Activated CD4-positive, alpha-beta T cell treated with anti-CD3 and anti-CD28 coated beads, Interleukin-2, amount 50 U/mL, for 24 hours (primary cell): ENCODE measurements at regions not wholly inside any gene's neighbourhood (a gene's known extent, or its start where the extent isn't known, plus 50 kb on each side); places are given as distances from the start of the nearest gene placed in this dataset.
"Not testable (repeated sequence)": the region's sequence is repeated elsewhere in the genome, so short reads cannot be mapped to it uniquely, and the experiment has no call there.

Experiments used
- DNase-seq, 2 donors: peaks; one replicate each; pipeline ENCODE4 v3.0.0-alpha.2; 2020; ENCODE audit warnings: low read depth in 1 of 2, low spot score in 1 of 2

- DNase-seq: no peak
Measured at GRCh38 chr7:106456329-106456728, 171.5 kb upstream of the NAMPT start.

GRCh38 chr7:106452031-106452851 is 167.5 kb upstream of the NAMPT start:
- no peak for DNase-seq

- DNase-seq: no peak
Measured at GRCh38 chr7:106451171-106451570, 166.4 kb upstream of the NAMPT start.

- DNase-seq: no peak
Measured at GRCh38 chr7:106450716-106451115, 165.9 kb upstream of the NAMPT start.

- no peak for DNase-seq
Measured at GRCh38 chr7:106448992-106449859, 164.4 kb upstream of the NAMPT start.

- no peak for DNase-seq
Measured at GRCh38 chr7:106448346-106448991, 163.7 kb upstream of the NAMPT start.

- DNase-seq: no peak
Measured at GRCh38 chr7:106447318-106447847, 162.6 kb upstream of the NAMPT start.

- not testable (repeated sequence) for DNase-seq
Measured at GRCh38 chr7:106445366-106445765, 160.6 kb upstream of the NAMPT start.

- DNase-seq: no peak
Measured at GRCh38 chr7:106444068-106444655, 159.4 kb upstream of the NAMPT start.

GRCh38 chr7:106443156-106443555 is 158.4 kb upstream of the NAMPT start:
- DNase-seq: no peak

GRCh38 chr7:106442476-106442875 is 157.7 kb upstream of the NAMPT start:
- DNase-seq: no peak

- not testable (repeated sequence) for DNase-seq
Measured at GRCh38 chr7:106441343-106441742, 156.6 kb upstream of the NAMPT start.

GRCh38 chr7:106436933-106437332 is 152.2 kb upstream of the NAMPT start:
- not testable (repeated sequence) for DNase-seq

GRCh38 chr7:106433377-106433776 is 148.6 kb upstream of the NAMPT start:
- DNase-seq: no peak

- no peak for DNase-seq
Measured at GRCh38 chr7:106430535-106431455, 146.0 kb upstream of the NAMPT start.

- DNase-seq: no peak
Measured at GRCh38 chr7:106430103-106430502, 145.3 kb upstream of the NAMPT start.

- no peak for DNase-seq
Measured at GRCh38 chr7:106426803-106427202, 142.0 kb upstream of the NAMPT start.

- peak; percentile 45 to 85 for DNase-seq
Measured at GRCh38 chr7:106425017-106425719, 140.4 kb upstream of the NAMPT start.

- no peak for DNase-seq
Measured at GRCh38 chr7:106424476-106425016, 139.8 kb upstream of the NAMPT start.
